HEK293 (cell line): ENCODE measurements at regions not wholly inside any gene's neighbourhood (a gene's known extent, or its start where the extent isn't known, plus 50 kb on each side); places are given as distances from the start of the nearest gene placed in this dataset.

Experiments used
- CTCF ChIA-PET: fragments of 350-600 bp; formaldehyde crosslinking; extraction: SDS; loops from one replicate; lab custom pipeline; 2021; ENCODE audit warnings: antibody characterized with exemption; lab: Yijun Ruan, JAX
- POLR2A ChIA-PET: fragments of 300-600 bp; formaldehyde crosslinking; extraction: SDS; loops from one replicate; lab custom pipeline; 2020; ENCODE audit warnings: antibody characterized with exemption, inconsistent platforms; lab: Yijun Ruan, JAX
- H3K27ac ChIP-seq: fragments of 200-500 bp; sonication (Bioruptor generic); 2 replicates; pipeline ENCODE4 v1.5.1; 2014; ENCODE audit warnings: low read depth, low read length, control low read depth, inconsistent platforms; ENCODE audit errors: extremely low read depth
- H3K36me3 ChIP-seq, 2 experiments: fragments of 200-500 bp in 1 of 2; sonication (Bioruptor generic) in 1 of 2; 1 replicate in 1 of 2; 2 replicates in 1 of 2; pipeline ENCODE4 v1.5.1; 2014 to 2017; ENCODE audit warnings: inconsistent platforms in 2 of 2, low read length in 2 of 2; ENCODE audit not compliant: control insufficient read depth in 2 of 2, insufficient read depth in 1 of 2
- H3K4me1 ChIP-seq: fragments of 200-500 bp; sonication (Bioruptor generic); 2 replicates; pipeline ENCODE4 v1.5.1; 2014; ENCODE audit warnings: mild to moderate bottlenecking, low read length, inconsistent platforms; ENCODE audit not compliant: control insufficient read depth, insufficient read depth
- H3K4me3 ChIP-seq: 2 replicates; pipeline ENCODE4 v1.5.1; 2011; ENCODE audit warnings: low read depth, mild to moderate bottlenecking, control low read depth, low read length, moderate library complexity
- H3K9me3 ChIP-seq: fragments of 200-500 bp; sonication (Bioruptor generic); 2 replicates; pipeline ENCODE4 v1.5.1; 2014; ENCODE audit warnings: low read depth, low read length, inconsistent platforms; ENCODE audit not compliant: control insufficient read depth, insufficient read depth
- BCL6B ChIP-seq: fragments of 450-650 bp; formaldehyde crosslinking; IDR thresholded peaks from 2 replicates; pipeline ENCODE4 v1.5.1; 2017; ENCODE audit warnings: missing biosample characterization, missing genetic modification characterization
- GLIS1 ChIP-seq: fragments of 450-650 bp; formaldehyde crosslinking; IDR thresholded peaks from 2 replicates; pipeline ENCODE4 v1.5.1; 2016; ENCODE audit warnings: missing biosample characterization, missing genetic modification characterization
- HOXC10 ChIP-seq: sonication (generic); formaldehyde crosslinking; IDR thresholded peaks from 2 replicates; pipeline ENCODE4 v1.8.1; 2023; ENCODE audit warnings: mild to moderate bottlenecking, missing genetic modification reagents
- KLF1 ChIP-seq: fragments of 450-650 bp; formaldehyde crosslinking; IDR thresholded peaks from 2 replicates; pipeline ENCODE4 v1.5.1; 2016; ENCODE audit warnings: missing biosample characterization, missing genetic modification characterization
- KLF9 ChIP-seq: fragments of 450-650 bp; formaldehyde crosslinking; IDR thresholded peaks from 2 replicates; pipeline ENCODE4 v1.5.1; 2016; ENCODE audit warnings: missing biosample characterization, missing genetic modification characterization, low read depth
- REST ChIP-seq: fragments of 450-650 bp; formaldehyde crosslinking; IDR thresholded peaks from 2 replicates; pipeline ENCODE4 v1.5.1; 2016; ENCODE audit warnings: missing biosample characterization, missing genetic modification characterization
- SALL2 ChIP-seq: fragments of 450-650 bp; formaldehyde crosslinking; IDR thresholded peaks from 2 replicates; pipeline ENCODE4 v1.5.0; 2017; ENCODE audit warnings: missing biosample characterization, mild to moderate bottlenecking, missing genetic modification characterization, borderline replicate concordance
- SP3 ChIP-seq: fragments of 450-650 bp; formaldehyde crosslinking; IDR thresholded peaks from 2 replicates; pipeline ENCODE4 v1.5.1; 2016; ENCODE audit warnings: missing biosample characterization, missing genetic modification characterization
- ZBTB7A ChIP-seq: fragments of 450-650 bp; formaldehyde crosslinking; IDR thresholded peaks from 2 replicates; pipeline ENCODE4 v1.5.1; 2016; ENCODE audit warnings: low read depth, missing biosample characterization, missing genetic modification characterization
- ZFP37 ChIP-seq: fragments of 450-650 bp; formaldehyde crosslinking; IDR thresholded peaks from 2 replicates; pipeline ENCODE4 v1.5.1; 2016; ENCODE audit warnings: missing biosample characterization, missing genetic modification characterization
- ZNF112 ChIP-seq: fragments of 450-650 bp; formaldehyde crosslinking; IDR thresholded peaks from 2 replicates; pipeline ENCODE4 v1.5.0; 2017; ENCODE audit warnings: missing biosample characterization, missing genetic modification characterization
- ZNF174 ChIP-seq: fragments of 450-650 bp; formaldehyde crosslinking; IDR thresholded peaks from 2 replicates; pipeline ENCODE4 v1.5.0; 2017; ENCODE audit warnings: missing biosample characterization, mild to moderate bottlenecking, missing genetic modification characterization
- ZNF18 ChIP-seq: fragments of 450-650 bp; formaldehyde crosslinking; IDR thresholded peaks from 2 replicates; pipeline ENCODE4 v1.5.1; 2016; ENCODE audit warnings: missing biosample characterization, missing genetic modification characterization
- ZNF2 ChIP-seq: fragments of 450-650 bp; formaldehyde crosslinking; IDR thresholded peaks from 2 replicates; pipeline ENCODE4 v1.5.1; 2016; ENCODE audit warnings: missing biosample characterization, missing genetic modification characterization
- ZNF23 ChIP-seq: fragments of 450-650 bp; formaldehyde crosslinking; IDR thresholded peaks from 2 replicates; pipeline ENCODE4 v1.5.1; 2016; ENCODE audit warnings: missing biosample characterization, missing genetic modification characterization, borderline replicate concordance
- ZNF501 ChIP-seq: fragments of 450-650 bp; formaldehyde crosslinking; IDR thresholded peaks from 2 replicates; pipeline ENCODE4 v1.5.1; 2016; ENCODE audit warnings: missing biosample characterization, missing genetic modification characterization
- ZNF529 ChIP-seq: fragments of 450-650 bp; formaldehyde crosslinking; IDR thresholded peaks from 2 replicates; pipeline ENCODE4 v1.5.1; 2017; ENCODE audit warnings: missing genetic modification characterization, missing biosample characterization; ENCODE audit not compliant: insufficient replicate concordance
- ZNF610 ChIP-seq: fragments of 450-650 bp; formaldehyde crosslinking; IDR thresholded peaks from 2 replicates; pipeline ENCODE4 v1.5.1; 2016; ENCODE audit warnings: missing biosample characterization, missing genetic modification characterization, borderline replicate concordance
- ZNF707 ChIP-seq: fragments of 450-650 bp; formaldehyde crosslinking; IDR thresholded peaks from 2 replicates; pipeline ENCODE4 v1.5.1; 2016; ENCODE audit warnings: missing biosample characterization, missing genetic modification characterization
- ZNF791 ChIP-seq: fragments of 450-650 bp; formaldehyde crosslinking; IDR thresholded peaks from 2 replicates; pipeline ENCODE4 v1.5.1; 2016; ENCODE audit warnings: missing biosample characterization, missing genetic modification characterization

- Histone ChIP-seq H3K36me3 (no peaks in the 10 kb centered on the region), H3K4me1 (no peaks in the 10 kb centered on the region), H3K4me3 (no peak overlapping the region), H3K27ac (no peak overlapping the region), H3K9me3 (no peaks in the 10 kb centered on the region)
- POLR2A ChIA-PET = no interaction called here
- CTCF ChIA-PET = no interaction called here
- TF ChIP-seq SP3 (tag by site-specific recombination) = no peak
Observed at GRCh38 chr9:91141407-91141965, 220.2 kb downstream of the AUH start.

GRCh38 chr9:91143162-91143561 lies 218.6 kb downstream of the AUH start:
- Histone ChIP-seq H3K36me3 (no peaks in the 10 kb centered on the region), H3K27ac (no peak overlapping the region), H3K4me1 (no peaks in the 10 kb centered on the region), H3K9me3 (no peaks in the 10 kb centered on the region), H3K4me3 (no peak overlapping the region)
- TF ChIP-seq ZNF23 (tag by site-specific recombination) = no peak
- TF ChIP-seq ZNF610 (tag by site-specific recombination) = no peak
- no peak for TF ChIP-seq ZNF2 (tag by site-specific recombination)
- no peak for TF ChIP-seq KLF9 (tag by site-specific recombination)
- no peak for TF ChIP-seq ZNF174 (tag by site-specific recombination)
- no peak for TF ChIP-seq GLIS1
- no peak for TF ChIP-seq ZNF529 (tag by site-specific recombination)
- no peak for TF ChIP-seq ZNF707 (tag by site-specific recombination)
- no peak for TF ChIP-seq ZBTB7A
- no peak for TF ChIP-seq SP3 (tag by site-specific recombination)
- TF ChIP-seq HOXC10 (CRISPR knock-in tag) = no peak
- TF ChIP-seq ZNF501 (tag by site-specific recombination) = no peak
- TF ChIP-seq REST (tag by site-specific recombination) = no peak
- TF ChIP-seq ZNF791 (tag by site-specific recombination) = no peak
- no peak for TF ChIP-seq ZNF112
- TF ChIP-seq SALL2 = no peak
- TF ChIP-seq ZNF18 (tag by site-specific recombination) = no peak
- TF ChIP-seq KLF1 (tag by site-specific recombination) = no peak
- CTCF ChIA-PET = no interaction called here
- POLR2A ChIA-PET = no interaction called here

GRCh38 chr9:91143642-91144041 lies 218.1 kb downstream of the AUH start:
- no peaks in the 10 kb centered on the region for H3K36me3 ChIP-seq
- H3K4me1 ChIP-seq = no peaks in the 10 kb centered on the region
- ChIA-PET CTCF (no interaction called here), POLR2A (no interaction called here)
- H3K4me3 ChIP-seq = no peak overlapping the region
- H3K9me3 ChIP-seq = no peaks in the 10 kb centered on the region
- H3K27ac ChIP-seq = no peak overlapping the region
- TF ChIP-seq BCL6B (tag by site-specific recombination) = no peak
- no peak for TF ChIP-seq ZFP37
